RKO (cell line): ENCODE measurements at regions not wholly inside any gene's neighbourhood (a gene's known extent, or its start where the extent isn't known, plus 50 kb on each side); places are given as distances from the start of the nearest gene placed in this dataset.
"Not testable (repeated sequence)": the region's sequence is repeated elsewhere in the genome, so short reads cannot be mapped to it uniquely, and the experiment has no call there.

ENCODE experiments used
- DNase-seq: peaks from one replicate; pipeline ENCODE4 v3.0.0-alpha.2; 2016; ENCODE audit warnings: low spot score

- no peak for DNase-seq
Observed at GRCh38 chr1:214143006-214143992, 137.7 kb upstream of the SMYD2 start.

- not testable (repeated sequence) for DNase-seq
Observed at GRCh38 chr1:214144521-214144920, 136.4 kb upstream of the SMYD2 start.

- DNase-seq = no peak
Observed at GRCh38 chr1:214146523-214146922, 134.4 kb upstream of the SMYD2 start.

GRCh38 chr1:214154596-214155292 lies 126.2 kb upstream of the SMYD2 start:
- no peak for DNase-seq

- DNase-seq = no peak
Observed at GRCh38 chr1:214155987-214156625, 124.9 kb upstream of the SMYD2 start.

GRCh38 chr1:214164173-214164572 lies 116.8 kb upstream of the SMYD2 start:
- no peak for DNase-seq

GRCh38 chr1:214165850-214166374 lies 115.0 kb upstream of the SMYD2 start:
- no peak for DNase-seq

GRCh38 chr1:214174508-214175199 lies 106.3 kb upstream of the SMYD2 start:
- no peak for DNase-seq

GRCh38 chr1:214178102-214178501 lies 102.9 kb upstream of the SMYD2 start:
- no peak for DNase-seq

- DNase-seq = no peak
Observed at GRCh38 chr1:214184992-214185391, 96.0 kb upstream of the SMYD2 start.

GRCh38 chr1:214186103-214186824 lies 94.7 kb upstream of the SMYD2 start:
- DNase-seq = no peak

- DNase-seq = no peak
Observed at GRCh38 chr1:214187121-214187900, 93.6 kb upstream of the SMYD2 start.

- DNase-seq = no peak
Observed at GRCh38 chr1:214187933-214188332, 93.0 kb upstream of the SMYD2 start.

GRCh38 chr1:214188835-214189234 lies 92.1 kb upstream of the SMYD2 start:
- DNase-seq = no peak

GRCh38 chr1:214192825-214193643 lies 87.9 kb upstream of the SMYD2 start:
- no peak for DNase-seq

GRCh38 chr1:214193691-214194090 lies 87.3 kb upstream of the SMYD2 start:
- DNase-seq = no peak

- no peak for DNase-seq
Observed at GRCh38 chr1:214198571-214198970, 82.4 kb upstream of the SMYD2 start.

GRCh38 chr1:214199585-214199984 lies 81.4 kb upstream of the SMYD2 start:
- no peak for DNase-seq

GRCh38 chr1:214202992-214203391 lies 78.0 kb upstream of the SMYD2 start:
- DNase-seq = no peak
